DOHH2 (cell line): ENCODE measurements at regions not wholly inside any gene's neighbourhood (a gene's known extent, or its start where the extent isn't known, plus 50 kb on each side); places are given as distances from the start of the nearest gene placed in this dataset.

Experiments used
- H3F3A ChIP-seq: fragments of 200-600 bp; sonication (generic), shearing (Covaris generic); 2 replicates; pipeline ENCODE4 v1.6.0; 2016; ENCODE audit warnings: antibody characterized with exemption, mild to moderate bottlenecking; ENCODE audit not compliant: control insufficient read depth, insufficient read depth
- H3K27ac ChIP-seq: fragments of 200-600 bp; sonication (generic); 2 replicates; pipeline ENCODE4 v1.5.1; 2014; ENCODE audit warnings: low read depth, mild to moderate bottlenecking, low read length, moderate library complexity
- H3K27me3 ChIP-seq: fragments of 200-600 bp; sonication (generic); 2 replicates; pipeline ENCODE4 v1.6.1; 2014; ENCODE audit warnings: mild to moderate bottlenecking, low read length, mixed read lengths; ENCODE audit not compliant: control insufficient read depth
- H3K36me3 ChIP-seq: fragments of 200-600 bp; sonication (generic); 2 replicates; pipeline ENCODE4 v1.6.1; 2014; ENCODE audit warnings: mild to moderate bottlenecking, low read length, moderate library complexity, mixed read lengths; ENCODE audit not compliant: control insufficient read depth
- H3K4me1 ChIP-seq: fragments of 200-600 bp; sonication (generic); 2 replicates; pipeline ENCODE4 v1.6.1; 2014; ENCODE audit warnings: mild to moderate bottlenecking, low read length, mixed read lengths; ENCODE audit not compliant: control insufficient read depth
- H3K4me2 ChIP-seq: fragments of 200-600 bp; sonication (generic); 2 replicates; pipeline ENCODE4 v1.6.0; 2014; ENCODE audit warnings: mild to moderate bottlenecking, low read length, moderate library complexity
- H3K4me3 ChIP-seq: fragments of 200-600 bp; sonication (generic); 2 replicates; pipeline ENCODE4 v1.5.1; 2014; ENCODE audit warnings: mild to moderate bottlenecking, low read length, mixed read lengths
- H3K79me2 ChIP-seq: fragments of 200-600 bp; sonication (generic); 2 replicates; pipeline ENCODE4 v1.6.1; 2014; ENCODE audit warnings: mild to moderate bottlenecking, low read length, mixed read lengths; ENCODE audit not compliant: control insufficient read depth
- H3K9me2 ChIP-seq: fragments of 200-600 bp; sonication (generic); replicated peaks from 2 replicates; pipeline ENCODE4 v1.6.1; 2014; ENCODE audit warnings: mild to moderate bottlenecking, low read length, mixed read lengths; ENCODE audit not compliant: control insufficient read depth
- H3K9me3 ChIP-seq: fragments of 200-600 bp; sonication (generic); 2 replicates; pipeline ENCODE4 v1.6.1; 2014; ENCODE audit warnings: antibody characterized with exemption, low read length, mixed read lengths; ENCODE audit not compliant: control insufficient read depth, insufficient read depth
- H4K20me1 ChIP-seq: fragments of 200-600 bp; sonication (generic); 2 replicates; pipeline ENCODE4 v1.6.0; 2014; ENCODE audit warnings: low read depth, mild to moderate bottlenecking, antibody characterized with exemption, low read length, moderate library complexity; ENCODE audit not compliant: control insufficient read depth, insufficient read depth
- EZH2phosphoT487 ChIP-seq: fragments of 200-600 bp; sonication (generic); IDR thresholded peaks from 2 replicates; pipeline ENCODE4 v1.6.1; 2017; ENCODE audit warnings: borderline replicate concordance, mild to moderate bottlenecking, antibody characterized with exemption, low read length, moderate library complexity, mixed read lengths
- TF ChIP-seq, protein P1 (sequence below): fragments of 200-600 bp; sonication (generic); IDR thresholded peaks from one replicate; pipeline ENCODE4 v1.5.1; 2014; ENCODE audit warnings: antibody characterized with exemption, mild to moderate bottlenecking, low read depth, low read length; ENCODE audit not compliant: poor library complexity, severe bottlenecking

DNA sequence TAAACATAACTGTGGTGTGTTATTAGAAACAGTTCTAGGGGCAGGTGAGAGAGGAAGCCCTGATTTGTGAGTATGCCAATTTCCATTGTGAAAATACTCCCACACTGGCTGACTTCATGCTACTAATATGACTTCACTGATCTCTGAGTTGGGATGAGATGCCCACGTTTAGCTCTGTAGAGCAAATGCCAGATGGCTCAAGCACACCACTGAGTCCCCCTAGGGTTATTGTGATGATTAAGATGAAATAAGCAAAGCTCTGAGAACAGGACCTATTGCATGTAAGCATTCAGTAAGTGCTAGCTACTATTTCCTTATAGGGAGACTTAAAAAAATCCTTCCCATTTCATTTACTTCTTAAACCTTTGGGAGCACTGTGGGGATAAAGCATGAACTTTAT is 117.6 kb downstream of the CENPF start:
- no peaks in the 10 kb centered on the region for H3K9me2 ChIP-seq
- no peak for TF ChIP-seq EZH2phosphoT487
- TF ChIP-seq, protein P1, sequence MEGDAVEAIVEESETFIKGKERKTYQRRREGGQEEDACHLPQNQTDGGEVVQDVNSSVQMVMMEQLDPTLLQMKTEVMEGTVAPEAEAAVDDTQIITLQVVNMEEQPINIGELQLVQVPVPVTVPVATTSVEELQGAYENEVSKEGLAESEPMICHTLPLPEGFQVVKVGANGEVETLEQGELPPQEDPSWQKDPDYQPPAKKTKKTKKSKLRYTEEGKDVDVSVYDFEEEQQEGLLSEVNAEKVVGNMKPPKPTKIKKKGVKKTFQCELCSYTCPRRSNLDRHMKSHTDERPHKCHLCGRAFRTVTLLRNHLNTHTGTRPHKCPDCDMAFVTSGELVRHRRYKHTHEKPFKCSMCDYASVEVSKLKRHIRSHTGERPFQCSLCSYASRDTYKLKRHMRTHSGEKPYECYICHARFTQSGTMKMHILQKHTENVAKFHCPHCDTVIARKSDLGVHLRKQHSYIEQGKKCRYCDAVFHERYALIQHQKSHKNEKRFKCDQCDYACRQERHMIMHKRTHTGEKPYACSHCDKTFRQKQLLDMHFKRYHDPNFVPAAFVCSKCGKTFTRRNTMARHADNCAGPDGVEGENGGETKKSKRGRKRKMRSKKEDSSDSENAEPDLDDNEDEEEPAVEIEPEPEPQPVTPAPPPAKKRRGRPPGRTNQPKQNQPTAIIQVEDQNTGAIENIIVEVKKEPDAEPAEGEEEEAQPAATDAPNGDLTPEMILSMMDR = no peak
- H3K36me3 ChIP-seq = no peaks in the 10 kb centered on the region
- no peaks in the 10 kb centered on the region for H3K27me3 ChIP-seq
- no peaks in the 10 kb centered on the region for H3K9me3 ChIP-seq
- H3K4me1 ChIP-seq = no peaks in the 10 kb centered on the region
- H3K4me3 ChIP-seq = no peak overlapping the region
- H3F3A ChIP-seq = no peaks in the 10 kb centered on the region
- no peaks in the 10 kb centered on the region for H3K79me2 ChIP-seq
- no peak overlapping the region for H3K27ac ChIP-seq
- no peak overlapping the region for H3K4me2 ChIP-seq
- H4K20me1 ChIP-seq = no peaks in the 10 kb centered on the region

GRCh38 chr1:214727274-214727673 is 124.3 kb downstream of the CENPF start:
- Histone ChIP-seq H4K20me1 (no peaks in the 10 kb centered on the region), H3K27ac (no peak overlapping the region), H3K79me2 (no peaks in the 10 kb centered on the region), H3K36me3 (no peaks in the 10 kb centered on the region), H3K4me3 (no peak overlapping the region), H3K9me3 (no peaks in the 10 kb centered on the region), H3K9me2 (no peaks in the 10 kb centered on the region), H3K4me2 (no peak overlapping the region), H3K4me1 (no peaks in the 10 kb centered on the region), H3F3A (no peaks in the 10 kb centered on the region), H3K27me3 (no peaks in the 10 kb centered on the region)
- TF ChIP-seq, protein P1 = no peak
- TF ChIP-seq EZH2phosphoT487 = no peak

DNA sequence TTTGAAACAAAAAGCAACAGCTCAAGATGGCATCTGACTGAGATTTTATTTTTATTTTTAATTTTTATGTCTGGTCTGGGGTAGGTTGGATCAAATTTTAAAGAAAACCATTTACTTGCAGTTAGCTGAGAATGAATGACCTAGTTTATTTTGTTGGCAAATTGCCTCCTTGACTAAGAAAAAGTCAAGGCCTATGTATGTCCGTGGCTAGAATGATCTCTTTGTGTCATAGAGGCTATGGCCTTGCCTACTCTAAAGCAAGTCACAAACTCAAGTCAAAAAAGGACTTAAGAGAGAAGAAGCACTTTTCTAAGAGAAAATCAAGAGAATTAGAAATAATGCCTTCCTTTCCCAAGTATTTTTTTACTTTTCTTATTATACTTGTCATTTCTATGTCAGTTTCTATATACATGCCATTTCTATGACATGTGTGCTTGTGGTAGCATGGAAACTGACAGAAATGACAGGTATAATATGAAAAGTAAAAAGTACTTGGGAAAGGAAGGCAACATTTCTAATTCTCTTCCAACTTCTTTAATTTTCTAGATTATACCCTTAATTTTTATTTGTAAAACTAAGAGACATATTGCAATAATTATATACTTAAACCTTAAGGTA is 136.7 kb downstream of the CENPF start:
- H3K9me3 ChIP-seq = no peaks in the 10 kb centered on the region
- H3K27me3 ChIP-seq = no peaks in the 10 kb centered on the region
- H3K4me1 ChIP-seq = no peaks in the 10 kb centered on the region
- H3K9me2 ChIP-seq = no peaks in the 10 kb centered on the region
- TF ChIP-seq, protein P1 = no peak
- TF ChIP-seq EZH2phosphoT487 = no peak
- no peak overlapping the region for H3K27ac ChIP-seq
- H3F3A ChIP-seq = no peaks in the 10 kb centered on the region
- no peak overlapping the region for H3K4me2 ChIP-seq
- no peak overlapping the region for H3K4me3 ChIP-seq
- H4K20me1 ChIP-seq = no peaks in the 10 kb centered on the region
- H3K36me3 ChIP-seq = no peaks in the 10 kb centered on the region
- H3K79me2 ChIP-seq = no peaks in the 10 kb centered on the region

DNA sequence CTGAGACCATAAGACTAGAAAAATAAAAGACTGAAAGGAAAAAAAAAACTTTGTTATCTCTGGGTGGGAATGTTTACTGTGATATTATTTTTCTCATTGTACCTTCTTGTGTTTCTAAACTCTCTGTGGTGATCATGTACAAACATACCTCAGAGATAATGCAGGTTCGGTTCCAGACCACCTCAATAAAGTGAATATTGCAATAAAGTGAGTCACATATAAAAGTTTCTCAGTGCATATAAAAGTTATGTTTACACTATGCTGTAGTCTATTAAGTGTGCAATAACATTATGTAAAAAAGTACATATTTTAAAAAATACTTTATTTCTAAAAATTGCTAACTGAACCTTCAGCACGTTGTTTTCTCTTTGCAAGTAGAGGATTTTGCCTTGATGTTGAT is 137.5 kb downstream of the CENPF start:
- no peaks in the 10 kb centered on the region for H3K9me3 ChIP-seq

More for the DNA sequence above, 137.5 kb downstream of the CENPF start:
- Histone ChIP-seq H3K27ac (no peak overlapping the region), H3K9me2 (no peaks in the 10 kb centered on the region), H3K4me2 (no peak overlapping the region), H4K20me1 (no peaks in the 10 kb centered on the region), H3K4me1 (no peaks in the 10 kb centered on the region), H3K79me2 (no peaks in the 10 kb centered on the region), H3F3A (no peaks in the 10 kb centered on the region), H3K36me3 (no peaks in the 10 kb centered on the region), H3K4me3 (no peak overlapping the region), H3K27me3 (no peaks in the 10 kb centered on the region)
- TF ChIP-seq, protein P1 = no peak
- no peak for TF ChIP-seq EZH2phosphoT487
